GM23338 (cell line): ENCODE measurements at regions not wholly inside any gene's neighbourhood (a gene's known extent, or its start where the extent isn't known, plus 50 kb on each side); places are given as distances from the start of the nearest gene placed in this dataset.

Experiments used
- CREB1 ChIP-seq: fragments of 250-450 bp; sonication (Bioruptor Pico); IDR thresholded peaks from 2 replicates; pipeline ENCODE4 v1.5.0; 2020; ENCODE audit warnings: low read depth, mild to moderate bottlenecking, moderate library complexity
- EZH2 ChIP-seq: fragments of 200-600 bp; sonication (generic); IDR thresholded peaks from one replicate; pipeline ENCODE4 v1.8.0; 2017; ENCODE audit warnings: antibody characterized with exemption, mild to moderate bottlenecking, low read depth; ENCODE audit not compliant: unreplicated experiment
- EZH2phosphoT487 ChIP-seq: fragments of 200-600 bp; sonication (generic); IDR thresholded peaks from one replicate; pipeline ENCODE4 v1.8.1; 2018; ENCODE audit warnings: antibody characterized with exemption; ENCODE audit not compliant: unreplicated experiment
- JUNB ChIP-seq: IDR thresholded peaks from one replicate; pipeline ENCODE4 v1.6.1; 2016; ENCODE audit warnings: antibody characterized with exemption; ENCODE audit not compliant: unreplicated experiment
- POLR2AphosphoS5 ChIP-seq: IDR thresholded peaks from 2 replicates; pipeline ENCODE4 v1.6.1; 2016; ENCODE audit warnings: antibody characterized with exemption, low read depth
- REST ChIP-seq: IDR thresholded peaks from one replicate; pipeline ENCODE4 v1.6.1; 2018; ENCODE audit warnings: antibody characterized with exemption; ENCODE audit not compliant: unreplicated experiment
- ZNF114 ChIP-seq: fragments of 250-450 bp; sonication (Bioruptor Pico); IDR thresholded peaks from 2 replicates; pipeline ENCODE4 v1.5.0; 2020; ENCODE audit warnings: mild to moderate bottlenecking, moderate library complexity
- ZNF331 ChIP-seq: fragments of 250-450 bp; sonication (Bioruptor Pico); IDR thresholded peaks from 2 replicates; pipeline ENCODE4 v1.5.0; 2020; ENCODE audit warnings: low read depth, mild to moderate bottlenecking, moderate library complexity
- TF ChIP-seq, protein P1 (sequence below), 2 experiments: fragments of 200-600 bp in 1 of 2; sonication (generic) in 1 of 2; conservative IDR thresholded peaks; 2 replicates each; pipeline versions ENCODE4 v1.5.1 to v1.6.1; 2016 to 2017; ENCODE audit warnings: antibody characterized with exemption in 2 of 2, low read depth in 2 of 2, mild to moderate bottlenecking in 2 of 2, moderate library complexity in 1 of 2
- TF ChIP-seq, protein P2 (sequence below): IDR thresholded peaks from 2 replicates; pipeline ENCODE4 v1.6.1; 2016; ENCODE audit warnings: antibody characterized with exemption

DNA sequence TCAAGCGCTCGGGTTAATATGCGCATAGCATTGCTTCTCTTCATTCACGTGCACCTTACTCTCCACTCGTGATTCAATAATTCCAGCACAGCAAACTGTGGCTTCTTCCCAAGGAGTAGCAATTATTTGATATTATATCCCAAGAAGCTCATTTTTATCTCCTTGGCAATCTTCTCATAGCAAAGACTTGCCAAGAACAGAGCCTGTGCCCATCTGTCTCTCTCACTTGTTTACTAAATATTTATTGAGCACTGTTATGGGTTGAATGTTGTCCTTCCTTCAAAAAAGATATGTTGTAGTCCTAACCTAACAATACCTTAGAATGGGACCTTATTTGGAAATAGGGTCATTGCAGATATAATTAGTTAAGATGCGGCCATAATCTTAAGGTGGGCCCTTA, 233.7 kb downstream of the TFCP2L1 start:
- TF ChIP-seq, protein P1, sequence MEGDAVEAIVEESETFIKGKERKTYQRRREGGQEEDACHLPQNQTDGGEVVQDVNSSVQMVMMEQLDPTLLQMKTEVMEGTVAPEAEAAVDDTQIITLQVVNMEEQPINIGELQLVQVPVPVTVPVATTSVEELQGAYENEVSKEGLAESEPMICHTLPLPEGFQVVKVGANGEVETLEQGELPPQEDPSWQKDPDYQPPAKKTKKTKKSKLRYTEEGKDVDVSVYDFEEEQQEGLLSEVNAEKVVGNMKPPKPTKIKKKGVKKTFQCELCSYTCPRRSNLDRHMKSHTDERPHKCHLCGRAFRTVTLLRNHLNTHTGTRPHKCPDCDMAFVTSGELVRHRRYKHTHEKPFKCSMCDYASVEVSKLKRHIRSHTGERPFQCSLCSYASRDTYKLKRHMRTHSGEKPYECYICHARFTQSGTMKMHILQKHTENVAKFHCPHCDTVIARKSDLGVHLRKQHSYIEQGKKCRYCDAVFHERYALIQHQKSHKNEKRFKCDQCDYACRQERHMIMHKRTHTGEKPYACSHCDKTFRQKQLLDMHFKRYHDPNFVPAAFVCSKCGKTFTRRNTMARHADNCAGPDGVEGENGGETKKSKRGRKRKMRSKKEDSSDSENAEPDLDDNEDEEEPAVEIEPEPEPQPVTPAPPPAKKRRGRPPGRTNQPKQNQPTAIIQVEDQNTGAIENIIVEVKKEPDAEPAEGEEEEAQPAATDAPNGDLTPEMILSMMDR (conservative IDR thresholded peaks at IDR 0.05; ENCODE audit: low read depth in 2 of 2) = no peak
- TF ChIP-seq EZH2 (no peak), REST (no peak), POLR2AphosphoS5 (no peak), EZH2phosphoT487 (no peak), JUNB (no peak), ZNF114 (CRISPR knock-in tag) (no peak), CREB1 (CRISPR knock-in tag) (no peak), ZNF331 (no peak)
- TF ChIP-seq, protein P2, sequence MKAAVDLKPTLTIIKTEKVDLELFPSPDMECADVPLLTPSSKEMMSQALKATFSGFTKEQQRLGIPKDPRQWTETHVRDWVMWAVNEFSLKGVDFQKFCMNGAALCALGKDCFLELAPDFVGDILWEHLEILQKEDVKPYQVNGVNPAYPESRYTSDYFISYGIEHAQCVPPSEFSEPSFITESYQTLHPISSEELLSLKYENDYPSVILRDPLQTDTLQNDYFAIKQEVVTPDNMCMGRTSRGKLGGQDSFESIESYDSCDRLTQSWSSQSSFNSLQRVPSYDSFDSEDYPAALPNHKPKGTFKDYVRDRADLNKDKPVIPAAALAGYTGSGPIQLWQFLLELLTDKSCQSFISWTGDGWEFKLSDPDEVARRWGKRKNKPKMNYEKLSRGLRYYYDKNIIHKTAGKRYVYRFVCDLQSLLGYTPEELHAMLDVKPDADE = no peak
